SK-N-MC (cell line): ENCODE measurements at regions not wholly inside any gene's neighbourhood (a gene's known extent, or its start where the extent isn't known, plus 50 kb on each side); places are given as distances from the start of the nearest gene placed in this dataset.
"Not testable (repeated sequence)": the region's sequence is repeated elsewhere in the genome, so short reads cannot be mapped to it uniquely, and the experiment has no call there.

ENCODE experiments used
- DNase-seq: peaks from one replicate; pipeline ENCODE4 v3.0.0-alpha.2; 2011; ENCODE audit warnings: low read depth, low spot score
- H3K27ac ChIP-seq: fragments of 200-600 bp; sonication (generic); 2 replicates; pipeline ENCODE4 v1.5.1; 2016; ENCODE audit warnings: mixed run types
- H3K36me3 ChIP-seq: fragments of 200-600 bp; sonication (generic); 2 replicates; pipeline ENCODE4 v1.6.1; 2017; ENCODE audit warnings: antibody characterized with exemption, low read length, mixed read lengths; ENCODE audit not compliant: insufficient read depth
- H3K4me3 ChIP-seq: fragments of 200-600 bp; sonication (generic); 2 replicates; pipeline ENCODE4 v1.5.1; 2016
- H3K9ac ChIP-seq: fragments of 200-600 bp; sonication (generic); 2 replicates; pipeline ENCODE4 v1.8.0; 2017; ENCODE audit warnings: mixed run types, mixed read lengths; ENCODE audit not compliant: insufficient read length
- H3K9me3 ChIP-seq: fragments of 200-600 bp; sonication (generic); 2 replicates; pipeline ENCODE4 v1.6.1; 2017; ENCODE audit warnings: low read depth, mild to moderate bottlenecking, antibody characterized with exemption, low read length, moderate library complexity, mixed read lengths
- EZH2 ChIP-seq: fragments of 200-600 bp; sonication (generic); IDR thresholded peaks from one replicate; pipeline ENCODE4 v1.6.1; 2017; ENCODE audit warnings: antibody characterized with exemption
- FOXP2 ChIP-seq: optimal IDR thresholded peaks from 2 replicates; pipeline ENCODE3; 2011; ENCODE audit warnings: mild to moderate bottlenecking, moderate library complexity; ENCODE audit not compliant: insufficient read depth; ENCODE audit errors: extremely low read length, control extremely low read depth
- POLR2AphosphoS5 ChIP-seq: IDR thresholded peaks from 2 replicates; pipeline ENCODE4 v1.6.1; 2012; ENCODE audit warnings: mild to moderate bottlenecking, low read depth, low read length, borderline replicate concordance

GRCh38 chr15:92715758-92716157 lies 60.2 kb upstream of the FAM174B start:
- Histone ChIP-seq H3K27ac (peak overlapping the region; percentile 40), H3K9me3 (no peaks in the 10 kb centered on the region), H3K9ac (no peak overlapping the region), H3K36me3 (no peaks in the 10 kb centered on the region), H3K4me3 (no peak overlapping the region)
- DNase-seq: no peak
- TF ChIP-seq FOXP2 (no peak), POLR2AphosphoS5 (no peak), EZH2 (no peak)

- H3K4me3 ChIP-seq: no peak overlapping the region
- TF ChIP-seq FOXP2 (no peak), POLR2AphosphoS5 (no peak), EZH2 (no peak)
- no peak overlapping the region for H3K27ac ChIP-seq
- H3K9me3 ChIP-seq: no peaks in the 10 kb centered on the region; the same call in 1 of the 2 replicates
- DNase-seq: no peak
- H3K9ac ChIP-seq: no peak overlapping the region
- no peaks in the 10 kb centered on the region for H3K36me3 ChIP-seq
These were observed 63.4 kb upstream of the FAM174B start for GRCh38 chr15:92719021-92719420.

DNA sequence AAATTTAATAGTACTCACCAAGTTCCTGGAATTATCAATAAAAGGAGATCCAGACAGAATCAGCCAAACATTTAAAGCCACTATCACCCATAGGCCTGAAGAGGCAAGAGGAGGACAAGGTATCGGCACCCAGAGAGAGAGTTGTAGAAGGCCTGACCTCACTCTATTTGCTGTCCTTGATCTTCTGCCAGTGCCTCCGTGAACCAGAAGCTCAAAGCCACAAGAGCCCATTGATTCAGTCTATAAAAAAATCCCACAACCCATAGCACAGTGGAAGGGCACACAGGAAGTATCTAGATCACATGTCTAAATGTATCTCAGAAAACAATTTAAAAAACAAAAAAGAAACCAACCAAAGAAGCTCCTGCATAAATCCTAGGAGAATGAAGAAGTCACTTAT lies 68.6 kb upstream of the FAM174B start:
- DNase-seq: no peak
- Histone ChIP-seq H3K9ac (no peak overlapping the region), H3K27ac (no peak overlapping the region), H3K9me3 (no peaks in the 10 kb centered on the region; the same call in 1 of the 2 replicates), H3K4me3 (no peak overlapping the region), H3K36me3 (no peaks in the 10 kb centered on the region)
- no peak for TF ChIP-seq FOXP2

- Histone ChIP-seq H3K9ac (no peak overlapping the region), H3K36me3 (no peaks in the 10 kb centered on the region), H3K4me3 (no peak overlapping the region), H3K27ac (no peak overlapping the region), H3K9me3 (no peaks in the 10 kb centered on the region; the same call in 1 of the 2 replicates)
- TF ChIP-seq FOXP2: no peak
- TF ChIP-seq EZH2: no peak
- no peak for TF ChIP-seq POLR2AphosphoS5
- no peak for DNase-seq
These were observed 69.6 kb upstream of the FAM174B start for GRCh38 chr15:92725171-92725570.

DNA sequence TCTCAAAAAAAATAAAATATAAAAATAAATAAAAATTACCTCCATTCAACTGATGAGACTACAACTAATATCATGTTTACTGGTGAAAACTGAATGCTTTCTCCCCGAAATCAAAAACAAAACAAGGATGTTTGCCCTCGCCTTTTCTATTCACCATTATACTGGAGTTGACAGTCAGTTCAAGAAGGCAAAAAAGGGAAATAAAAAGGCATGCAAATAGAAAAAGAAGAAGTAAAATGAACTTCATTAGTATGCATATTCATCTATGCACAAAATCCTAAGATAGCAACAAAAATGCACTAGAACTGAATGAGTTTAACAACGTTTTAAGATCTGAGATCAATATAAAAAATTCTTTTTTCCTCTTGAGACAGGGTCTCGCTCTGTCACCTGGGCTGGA lies 72.7 kb upstream of the FAM174B start:
- no peak for TF ChIP-seq FOXP2
- no peaks in the 10 kb centered on the region for H3K36me3 ChIP-seq
- no peak overlapping the region for H3K9ac ChIP-seq
- H3K27ac ChIP-seq: no peak overlapping the region
- DNase-seq: no peak
- H3K9me3 ChIP-seq: no peaks in the 10 kb centered on the region; the same call in 1 of the 2 replicates
- no peak overlapping the region for H3K4me3 ChIP-seq

DNA sequence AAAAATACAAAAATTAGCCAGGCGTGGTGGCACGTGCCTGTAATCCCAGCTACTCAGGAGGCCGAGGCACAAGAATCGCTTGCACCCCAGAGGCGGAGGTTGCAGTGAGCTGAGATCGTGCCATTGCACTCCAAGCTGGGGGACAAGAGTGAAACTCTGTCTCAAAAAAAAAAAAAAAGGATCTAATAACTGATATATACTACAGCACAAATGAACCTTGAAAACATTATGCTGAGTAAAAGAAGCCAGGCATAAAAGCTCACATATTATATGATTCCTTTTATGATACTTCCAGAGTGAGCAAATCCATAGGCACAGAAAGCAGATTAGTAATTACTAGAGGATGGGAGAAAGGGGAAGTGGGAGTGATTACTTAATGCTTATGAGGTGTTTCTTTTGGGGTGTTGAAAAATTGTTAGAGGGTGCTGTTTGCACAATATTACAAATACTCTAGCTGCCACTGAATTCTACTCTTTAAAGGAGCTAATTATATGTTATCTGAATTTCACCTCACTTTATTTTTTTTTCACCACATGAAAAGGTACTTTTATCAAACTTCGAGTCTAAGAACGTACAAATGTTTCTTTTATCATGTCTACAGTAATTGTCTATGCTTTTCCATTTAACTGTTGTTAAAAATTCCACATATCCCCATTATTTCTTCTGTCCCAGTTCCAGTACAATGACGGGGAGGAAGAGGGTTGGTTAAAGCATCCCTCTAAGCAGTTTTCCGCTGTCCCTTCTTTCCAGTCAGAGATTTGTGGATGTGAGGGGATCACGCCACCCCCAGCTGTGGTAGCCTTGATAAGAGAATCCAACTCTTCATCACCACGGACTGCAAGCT lies 77.7 kb upstream of the FAM174B start:
- no peak overlapping the region for H3K27ac ChIP-seq
- H3K4me3 ChIP-seq: no peak overlapping the region
- no peaks in the 10 kb centered on the region for H3K9me3 ChIP-seq
- TF ChIP-seq FOXP2 (no peak), POLR2AphosphoS5 (no peak), EZH2 (no peak)
- no peak overlapping the region for H3K9ac ChIP-seq
- no peaks in the 10 kb centered on the region for H3K36me3 ChIP-seq
- DNase-seq: no peak

DNA sequence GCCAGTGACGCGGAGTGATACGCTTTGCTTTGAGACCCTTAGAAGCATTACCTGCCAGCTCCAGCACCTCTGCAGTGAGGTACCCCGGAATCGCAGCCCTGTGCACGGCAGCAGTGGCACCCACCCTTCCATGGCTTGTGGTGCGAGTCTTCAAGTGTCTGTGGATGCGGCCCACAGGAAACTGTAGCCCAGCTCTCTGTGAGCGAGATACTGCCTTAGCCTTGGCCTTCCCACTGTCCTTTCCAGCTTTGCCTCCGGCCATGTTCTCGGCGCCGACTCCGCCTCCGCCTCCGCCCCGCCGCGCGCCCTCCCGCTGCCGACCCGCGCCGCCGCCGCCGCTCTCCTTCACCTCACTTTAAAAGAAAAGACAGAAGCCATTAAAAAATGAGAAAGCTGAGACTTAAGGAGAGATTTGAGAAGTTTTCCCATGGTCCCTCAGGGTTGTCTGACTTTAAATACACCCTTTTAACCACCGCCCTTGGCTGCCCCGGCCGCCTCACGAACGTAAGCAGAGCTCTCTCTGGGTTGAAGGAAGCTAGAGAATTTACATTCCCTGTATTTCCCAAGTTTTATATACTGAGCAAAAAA lies 78.5 kb upstream of the FAM174B start:
- H3K9ac ChIP-seq: no peak overlapping the region

GRCh38 chr15:92739246-92739645 lies 83.7 kb upstream of the FAM174B start:
- H3K36me3 ChIP-seq, H3K4me3 ChIP-seq, H3K9me3 ChIP-seq, H3K9ac ChIP-seq, DNase-seq, H3K27ac ChIP-seq: not testable (repeated sequence)

More for the DNA sequence above, 78.5 kb upstream of the FAM174B start:
- DNase-seq: no peak
- Histone ChIP-seq H3K27ac (no peak overlapping the region), H3K4me3 (no peak overlapping the region), H3K36me3 (no peaks in the 10 kb centered on the region), H3K9me3 (no peaks in the 10 kb centered on the region)
- TF ChIP-seq FOXP2 (no peak), POLR2AphosphoS5 (no peak), EZH2 (no peak)

DNA sequence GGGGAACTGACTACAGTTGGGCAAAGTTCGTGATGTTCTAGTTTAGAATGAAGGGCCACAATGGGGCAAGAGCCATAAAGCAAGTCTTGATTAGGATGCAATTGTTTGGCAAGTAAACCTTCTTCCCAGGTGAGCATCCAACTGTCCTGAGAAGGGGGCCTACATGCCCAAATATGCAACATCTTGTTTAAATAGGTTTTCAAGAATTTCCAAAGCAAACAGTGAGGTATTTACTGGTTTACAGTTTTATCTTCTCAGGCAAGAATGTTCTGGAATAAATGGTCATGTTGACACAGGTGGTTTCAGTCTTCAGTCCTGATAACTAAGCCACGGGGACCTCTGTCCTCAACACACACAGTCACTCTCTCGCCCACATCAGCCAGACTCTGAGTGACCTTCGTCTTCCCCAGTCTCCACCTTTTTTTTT lies 90.3 kb upstream of the FAM174B start:
- Histone ChIP-seq H3K9ac (no peak overlapping the region), H3K4me3 (no peak overlapping the region), H3K9me3 (no peaks in the 10 kb centered on the region), H3K36me3 (no peaks in the 10 kb centered on the region), H3K27ac (no peak overlapping the region)
- no peak for TF ChIP-seq POLR2AphosphoS5
- TF ChIP-seq FOXP2: no peak
- TF ChIP-seq EZH2: no peak
- no peak for DNase-seq
